KBM-7 (cell line): ENCODE measurements at regions not wholly inside any gene's neighbourhood (a gene's known extent, or its start where the extent isn't known, plus 50 kb on each side); places are given as distances from the start of the nearest gene placed in this dataset.
"Not testable (repeated sequence)": the region's sequence is repeated elsewhere in the genome, so short reads cannot be mapped to it uniquely, and the experiment has no call there.

Source experiments
- DNase-seq: peaks from one replicate; pipeline ENCODE4 v3.0.0-alpha.2; 2015
- in situ Hi-C: fragments of 300-500 bp; cut with MboI; formaldehyde crosslinking; loops from 2 replicates; pipeline ENCODE4 v1.14.3; 2020; ENCODE audit warnings: low sequenced_read_pairs, low pct_unique_long_range_greater_than_20kb, mixed read lengths

DNA sequence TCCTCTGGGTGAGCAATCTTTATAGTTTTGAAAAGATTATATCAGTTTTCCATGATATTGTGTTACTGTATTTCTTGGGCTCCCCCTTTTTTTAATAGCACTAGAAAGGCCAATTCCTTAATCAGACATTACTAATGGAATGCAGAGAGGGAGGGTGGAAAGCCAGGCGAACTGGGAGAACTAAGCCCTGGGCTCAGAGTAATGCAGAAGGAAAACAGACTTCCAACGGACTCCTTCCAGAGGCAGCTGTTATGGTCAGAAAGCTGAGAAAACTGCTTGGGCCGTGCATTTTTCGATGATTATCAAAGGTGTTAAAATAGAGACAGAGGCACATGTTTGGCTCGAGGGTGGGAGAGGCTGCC, 206.3 kb downstream of the FOXD2 start:
- in situ Hi-C loops, result no loop called here
- no peak for DNase-seq

DNA sequence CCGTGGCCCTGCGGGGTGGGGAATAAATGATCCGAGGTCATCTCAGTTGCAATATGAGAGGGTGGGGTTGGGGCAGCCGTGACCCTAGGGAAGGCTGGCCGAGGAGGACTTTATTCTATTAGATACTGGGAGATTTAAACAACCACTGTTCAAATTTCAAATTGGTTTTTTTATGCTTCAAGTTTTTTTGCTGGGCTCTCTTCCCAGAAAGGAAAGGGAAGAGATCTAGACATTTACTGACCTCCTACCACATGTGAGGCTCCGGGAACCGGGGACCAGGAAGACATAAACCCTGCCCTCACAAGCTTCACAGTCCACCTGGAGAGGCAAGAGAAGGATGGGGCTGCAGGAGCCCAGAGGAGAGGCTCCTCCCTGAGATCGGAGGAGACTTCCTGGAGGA, 207.3 kb downstream of the FOXD2 start:
- in situ Hi-C loops, result no loop called here
- no peak for DNase-seq

DNA sequence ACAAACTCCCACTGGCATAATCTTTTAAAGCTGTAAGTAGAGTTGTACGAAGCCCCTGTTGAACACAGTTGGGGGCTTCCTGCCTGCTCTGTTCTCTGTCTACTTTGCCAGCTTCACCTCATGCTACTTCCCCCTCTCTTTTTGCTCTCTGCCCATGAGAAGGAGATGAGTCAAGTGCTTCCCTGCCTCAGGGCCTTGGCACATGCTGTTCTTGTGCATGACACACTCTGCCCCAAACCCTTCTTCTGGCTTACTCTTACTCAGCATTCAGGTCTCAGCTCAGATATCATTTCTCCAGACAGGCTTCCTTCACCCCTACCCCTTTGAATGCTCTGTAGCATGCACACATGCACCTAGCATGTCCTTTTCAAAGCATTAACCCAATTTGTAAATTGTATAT, 208.8 kb downstream of the FOXD2 start:
- DNase-seq, result no peak
- in situ Hi-C loops, result no loop called here

DNA sequence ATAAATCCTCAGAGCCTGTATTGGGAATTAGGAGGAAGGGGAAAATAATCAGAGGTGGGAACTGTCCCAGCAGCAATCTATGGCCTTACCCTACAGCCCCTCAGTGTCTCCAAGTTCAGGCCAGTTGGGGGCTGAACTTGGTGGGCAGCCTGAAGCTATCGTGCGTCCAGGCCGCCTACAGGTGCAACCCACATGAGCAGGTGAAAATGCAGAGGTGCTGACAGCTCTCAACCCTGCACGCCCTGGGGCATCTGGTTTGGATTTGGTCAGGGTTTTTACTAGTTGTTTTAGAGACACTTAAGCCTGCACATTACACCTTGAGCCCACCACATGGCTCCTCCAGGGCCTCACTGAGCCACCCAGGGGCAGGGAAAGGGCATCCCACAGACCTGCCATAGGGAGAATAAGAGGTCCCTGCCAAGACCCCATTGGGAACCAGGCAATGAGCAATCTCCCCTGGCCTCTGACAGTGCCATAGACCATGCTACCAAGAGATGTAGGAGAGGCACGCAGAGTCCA, 209.5 kb downstream of the FOXD2 start:
- DNase-seq, result no peak

DNA sequence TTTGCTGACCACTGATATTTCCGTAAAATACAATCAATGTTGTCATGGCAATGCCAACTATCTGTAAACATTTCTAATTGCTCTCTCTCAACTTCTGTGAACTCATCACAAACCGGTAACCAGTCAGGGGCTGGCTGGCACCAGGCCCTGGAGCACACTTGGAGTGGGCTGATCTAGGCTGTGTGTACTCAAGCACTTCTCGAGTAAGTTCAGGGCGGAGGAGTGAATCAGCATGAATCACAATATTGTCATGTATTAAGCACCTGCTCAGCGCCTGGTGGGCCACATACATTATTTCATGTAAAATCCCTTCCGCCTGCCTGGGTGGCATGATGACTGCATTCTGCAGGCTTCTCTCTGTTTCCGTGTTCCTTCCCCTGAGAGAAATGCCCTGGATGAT, 212.4 kb downstream of the FOXD2 start:
- no peak for DNase-seq
- in situ Hi-C loops, result no loop called here

More for the DNA sequence above, 209.5 kb downstream of the FOXD2 start:
- in situ Hi-C loops, result no loop called here

DNA sequence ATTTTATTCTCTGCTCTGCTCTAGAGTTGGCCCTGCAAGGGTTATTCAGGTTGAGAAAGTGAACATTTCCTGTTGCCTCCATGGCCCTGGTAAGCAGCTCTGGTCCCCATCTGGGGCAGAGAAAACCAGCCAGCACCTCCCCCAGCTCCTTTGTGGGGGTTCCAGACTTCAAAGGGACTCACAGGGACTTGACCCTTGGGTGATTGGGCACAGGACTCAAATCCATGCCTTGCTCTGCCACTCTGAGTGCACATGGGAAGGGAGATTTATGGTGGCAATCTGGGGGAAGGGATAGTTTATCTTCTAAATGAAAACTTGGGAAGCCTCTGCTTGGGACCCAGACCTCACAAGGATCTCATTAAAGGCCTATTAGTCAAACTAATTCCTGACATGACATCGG, 212.8 kb downstream of the FOXD2 start:
- DNase-seq, result no peak
- in situ Hi-C loops, result no loop called here

DNA sequence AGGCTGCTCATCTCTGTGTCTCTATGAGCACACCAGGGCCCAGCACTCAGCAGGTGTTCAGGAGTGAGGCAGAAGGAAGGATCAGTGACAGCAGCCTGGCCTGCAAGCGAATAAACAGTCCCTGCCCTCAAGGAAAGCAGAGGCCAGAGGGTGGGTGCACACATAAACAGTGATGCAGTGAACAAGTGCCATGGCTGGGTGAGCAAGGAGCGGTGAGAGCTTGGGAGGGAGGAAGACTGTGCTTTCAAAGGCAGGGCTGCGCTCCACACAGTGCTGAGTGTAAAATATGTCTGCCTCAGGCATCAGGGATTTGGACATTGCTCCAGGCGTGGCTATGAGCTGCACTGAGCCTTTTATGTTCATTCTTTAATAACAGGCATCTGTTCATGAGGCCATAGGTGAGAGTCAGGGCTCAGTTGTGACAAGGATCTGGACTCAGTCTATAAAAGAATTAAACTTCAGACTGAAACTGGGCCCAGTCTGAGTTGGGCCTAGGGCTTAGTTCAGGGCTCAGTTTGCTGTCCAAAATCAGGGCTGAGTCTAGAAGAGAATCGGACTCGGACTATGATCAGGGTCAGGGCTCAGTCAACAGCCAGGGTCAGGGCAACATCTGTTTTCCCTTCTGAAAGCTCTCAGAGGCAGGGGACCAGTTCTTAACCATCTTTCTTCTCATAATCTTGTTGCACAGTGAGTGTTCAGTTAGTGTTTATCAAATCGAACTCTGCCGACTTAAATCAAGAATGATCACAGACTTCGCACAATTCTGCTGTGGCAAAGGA, 213.7 kb downstream of the FOXD2 start:
- in situ Hi-C loops, result no loop called here
- DNase-seq, result no peak

DNA sequence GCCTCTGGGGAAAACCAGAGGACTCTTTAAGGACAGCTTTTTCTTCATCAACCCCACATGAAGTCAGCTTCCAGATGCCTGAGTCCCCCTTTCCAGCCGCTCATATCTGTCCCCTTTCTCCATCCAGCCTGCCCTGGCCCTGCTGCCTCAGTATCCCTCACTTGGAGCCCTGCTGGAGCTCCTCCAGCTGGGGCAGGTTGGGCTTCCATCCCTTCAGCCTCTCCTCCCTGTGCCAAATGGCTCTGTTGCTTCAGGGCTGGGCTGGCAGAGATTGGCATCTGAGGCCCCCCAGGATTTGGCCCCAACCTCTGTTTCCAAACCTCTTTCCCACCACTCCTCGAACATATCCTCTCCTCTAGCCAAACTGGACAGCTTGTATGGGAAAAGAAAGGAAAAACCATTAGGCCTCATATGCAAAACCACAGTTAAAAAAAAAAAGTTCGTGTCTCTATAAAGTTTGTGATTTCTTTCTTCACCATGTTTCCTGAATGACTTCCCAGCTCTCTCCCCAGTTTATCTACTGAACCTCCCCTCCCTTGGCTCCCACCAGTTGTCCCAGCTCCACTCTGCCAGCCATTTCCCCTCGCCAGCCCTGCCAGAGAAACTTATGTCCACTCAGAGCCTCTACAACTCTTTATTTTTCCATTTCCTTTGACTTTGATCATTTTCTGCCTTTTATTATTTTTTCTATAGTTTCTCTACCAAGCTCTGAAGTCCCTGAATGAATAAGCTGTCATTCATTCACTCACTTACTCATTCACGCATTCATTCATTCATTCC, 217.9 kb downstream of the FOXD2 start:
- no peak for DNase-seq
- in situ Hi-C loops, result no loop called here

DNA sequence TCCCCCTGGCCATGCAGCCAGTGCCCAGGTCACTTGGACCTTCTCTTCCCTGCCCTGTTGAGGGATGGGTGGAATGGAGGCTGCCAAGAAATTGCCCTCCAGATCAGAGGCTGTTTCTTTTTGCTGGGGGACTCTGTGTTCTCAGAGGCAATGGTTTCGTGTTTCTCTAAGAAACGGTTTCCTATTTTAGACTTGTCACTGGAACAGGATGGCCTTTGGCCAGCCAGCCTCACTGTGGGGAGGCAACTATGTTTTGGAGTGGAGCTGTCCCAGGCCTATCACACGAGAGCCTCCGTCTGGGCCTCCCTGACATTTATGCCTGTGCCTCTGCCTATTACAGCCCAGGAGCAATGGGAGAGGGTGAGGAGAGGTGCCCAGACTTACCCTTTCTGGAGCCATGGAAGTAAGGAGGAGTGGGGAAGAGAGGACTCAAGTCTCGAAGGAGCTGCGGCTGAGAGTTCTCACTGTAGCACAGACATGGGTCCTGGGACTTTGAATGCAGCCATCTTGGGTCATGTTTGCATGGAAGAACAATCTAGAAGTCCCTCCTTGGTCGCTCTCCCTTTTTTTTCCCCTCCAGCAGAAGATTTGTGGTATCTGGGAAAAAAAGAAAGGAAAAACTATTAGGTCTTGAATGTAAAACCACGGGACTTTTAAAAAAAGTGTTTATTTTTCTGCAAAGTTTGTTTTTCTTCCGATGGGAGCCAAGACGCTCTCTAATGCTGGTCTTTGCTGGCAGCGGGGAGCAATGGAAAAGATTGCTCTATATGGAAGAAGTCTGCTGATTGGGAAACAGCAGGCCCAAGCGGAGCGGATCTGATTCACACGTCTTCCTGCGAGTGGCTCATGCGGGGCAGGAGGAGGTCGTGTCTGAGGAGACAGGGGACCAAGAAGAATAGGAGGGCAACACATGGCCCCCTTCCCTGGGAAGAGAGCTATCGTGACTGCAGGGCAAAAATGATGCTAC, 219.2 kb downstream of the FOXD2 start:
- in situ Hi-C loops, result no loop called here
- DNase-seq, result no peak

DNA sequence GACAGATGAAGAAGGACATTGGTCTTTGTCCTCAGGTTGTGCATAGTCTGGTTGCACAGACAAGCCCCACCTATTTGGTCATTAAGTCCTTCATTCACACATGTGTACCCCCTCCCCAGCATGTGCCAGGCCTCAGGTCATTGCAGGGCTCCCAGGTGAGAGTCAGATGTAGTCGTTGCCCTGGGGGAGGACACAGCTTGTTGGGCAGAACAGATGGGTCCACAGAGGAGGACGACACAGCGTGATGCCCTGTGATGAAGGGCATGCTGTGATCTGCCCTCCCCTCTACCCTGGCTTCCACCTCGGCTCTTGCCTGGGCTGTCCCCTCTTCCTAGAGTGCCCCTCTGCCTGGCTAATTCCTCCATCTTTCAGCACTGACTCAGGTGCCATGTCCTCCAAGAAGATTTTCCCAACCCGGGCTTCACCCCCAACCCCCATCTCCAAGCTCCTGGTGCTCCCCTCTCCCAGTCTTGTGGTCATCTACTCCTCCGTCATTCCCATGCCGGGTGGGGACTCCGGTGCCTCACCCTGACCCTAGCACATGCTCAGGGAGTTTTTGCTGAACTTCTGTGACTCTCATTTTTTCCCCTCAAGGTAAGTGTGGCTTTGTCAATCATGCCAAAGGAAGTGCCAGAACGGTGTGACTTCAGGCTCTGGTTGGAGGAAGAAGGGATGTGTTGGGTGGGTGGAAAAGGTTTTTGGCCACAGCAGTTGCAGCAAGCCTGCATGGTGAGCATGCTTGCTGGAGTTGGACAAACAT, 220.5 kb downstream of the FOXD2 start:
- in situ Hi-C loops, result no loop called here
- no peak for DNase-seq

DNA sequence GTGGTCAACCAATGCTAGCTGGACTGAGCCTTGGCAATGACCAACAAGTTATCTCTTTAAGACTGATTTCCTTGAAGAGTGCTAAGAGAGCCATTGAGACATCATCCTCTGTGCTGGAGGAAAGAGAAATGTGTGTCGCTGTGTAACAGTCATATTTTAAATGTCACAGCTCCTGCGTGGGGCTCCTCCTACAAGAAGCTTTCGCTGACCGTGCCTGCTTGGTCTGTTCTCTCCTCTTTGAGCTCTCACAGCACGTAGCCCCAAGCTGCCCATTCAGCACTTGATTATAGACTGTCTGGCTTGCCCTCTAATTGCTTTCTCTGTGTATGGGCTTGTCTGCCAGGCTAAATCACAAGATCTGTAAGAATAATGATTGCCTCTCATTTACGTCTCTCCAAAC, 221.3 kb downstream of the FOXD2 start:
- in situ Hi-C loops, result no loop called here
- DNase-seq, result no peak

DNA sequence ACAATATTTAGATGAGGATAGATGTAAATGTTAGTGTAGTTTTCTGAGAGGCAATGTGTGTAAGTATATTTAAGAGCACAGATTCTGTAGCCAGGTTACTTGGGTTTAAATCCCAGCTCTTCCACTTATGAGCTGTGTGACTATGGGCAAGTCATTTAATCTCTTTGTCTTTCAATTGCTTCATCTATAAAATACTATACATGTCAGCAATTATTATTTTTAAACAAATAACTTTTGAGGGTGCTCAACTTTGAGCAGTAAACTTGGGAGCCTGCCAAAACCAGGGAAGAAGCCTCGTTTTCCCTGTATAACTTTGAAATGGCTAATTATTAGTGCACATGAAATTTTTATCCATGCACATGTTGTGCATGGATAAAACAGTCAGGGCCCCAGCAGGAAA, 222.8 kb downstream of the FOXD2 start:
- no peak for DNase-seq
- in situ Hi-C loops, result no loop called here

DNA sequence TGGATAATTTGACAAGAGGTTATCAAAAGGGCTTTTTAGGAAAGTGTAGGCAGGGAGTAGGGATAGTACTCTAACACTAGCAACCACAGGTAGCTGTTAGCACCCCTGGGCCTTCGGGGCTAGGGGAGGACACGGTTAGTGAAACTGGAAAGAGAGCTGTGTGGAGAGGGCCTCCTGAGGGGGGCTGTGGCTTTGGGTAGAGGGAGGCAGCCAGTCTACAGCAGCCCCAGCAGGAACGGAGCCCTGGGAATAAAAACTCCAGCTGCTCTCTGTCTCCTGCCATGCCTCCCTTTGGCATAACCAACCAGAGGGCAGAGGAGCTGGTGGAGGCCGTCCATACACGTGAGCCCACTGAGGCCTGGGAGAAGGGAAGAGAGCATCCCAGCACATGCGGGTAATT, 223.2 kb downstream of the FOXD2 start:
- no peak for DNase-seq
- in situ Hi-C loops, result no loop called here

DNA sequence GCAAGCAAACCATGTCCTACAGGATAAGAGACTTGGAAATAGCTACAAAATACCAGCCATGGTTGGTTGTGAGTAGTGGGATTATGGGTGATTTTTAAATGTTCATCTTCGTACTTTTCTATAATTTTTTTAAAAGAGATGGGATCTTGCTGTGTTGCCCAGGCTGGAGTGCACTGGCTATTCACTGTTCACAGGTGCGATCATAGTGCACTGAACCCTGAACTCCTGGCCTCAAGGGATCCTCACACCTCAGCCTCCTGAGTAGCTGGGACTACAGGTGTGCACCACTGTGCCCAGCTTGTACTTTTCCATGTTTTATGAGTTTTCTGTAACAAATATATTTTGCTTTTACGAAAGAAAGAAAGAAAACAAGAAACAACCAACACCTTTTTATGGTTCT, 224.2 kb downstream of the FOXD2 start:
- no peak for DNase-seq
- in situ Hi-C loops, result no loop called here

DNA sequence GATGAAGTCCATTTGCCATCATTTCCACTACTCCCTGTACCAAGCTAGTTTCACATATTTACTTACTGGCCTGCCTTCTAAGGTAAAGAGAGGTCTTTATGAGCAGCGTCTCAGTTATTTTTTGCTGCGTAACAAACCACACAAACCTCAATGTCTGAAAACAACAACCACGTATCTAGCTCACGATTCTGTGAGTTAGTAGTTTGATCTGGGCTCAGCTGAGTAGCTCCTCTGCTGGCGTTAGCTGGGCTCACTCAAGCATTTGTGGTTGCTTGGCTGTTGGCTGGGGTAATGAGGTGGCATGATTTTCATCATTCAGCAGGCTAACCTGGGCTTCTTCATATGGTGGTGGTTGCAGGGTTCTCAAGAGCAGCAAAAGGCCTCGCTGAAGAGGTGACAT, 225.4 kb downstream of the FOXD2 start:
- in situ Hi-C loops, result no loop called here
- no peak for DNase-seq

DNA sequence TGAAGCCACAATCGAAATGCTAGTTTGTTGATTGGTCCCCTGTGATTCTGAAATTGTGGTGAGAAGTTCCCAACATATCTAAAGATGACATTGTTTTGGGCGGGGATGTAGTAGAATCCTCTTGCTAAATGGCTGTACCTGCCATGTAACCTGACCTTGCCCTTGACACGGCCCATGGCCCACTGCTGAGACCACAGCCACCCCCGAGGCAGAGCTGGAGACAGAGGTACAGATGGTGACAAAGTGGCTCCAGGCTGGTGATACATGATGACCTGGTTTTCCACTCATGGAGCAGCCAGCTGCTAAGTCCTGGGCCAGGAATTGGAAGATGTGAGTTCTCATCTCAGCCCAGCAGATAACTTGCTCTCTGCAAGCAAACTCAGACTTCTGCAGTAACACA, 226.5 kb downstream of the FOXD2 start:
- in situ Hi-C loops, result no loop called here
- DNase-seq, result no peak

DNA sequence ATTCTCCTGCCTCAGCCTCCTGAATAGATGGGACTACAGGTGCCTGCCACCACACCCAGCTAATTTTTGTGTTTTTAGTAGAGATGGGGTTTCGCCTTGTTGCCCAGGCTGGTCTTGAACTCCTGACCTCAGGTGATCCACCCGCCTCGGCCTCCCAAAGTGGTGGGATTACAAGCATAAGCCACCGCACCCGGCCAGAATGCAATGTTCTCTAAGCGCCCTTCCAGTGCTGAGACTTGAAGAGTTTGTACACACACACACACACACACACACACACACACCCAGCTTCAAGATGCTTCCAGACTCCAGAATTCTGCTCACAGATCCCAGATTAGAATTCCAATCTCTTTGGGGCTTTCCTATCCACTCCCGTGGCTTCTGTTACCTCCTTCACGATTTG, 227.1 kb downstream of the FOXD2 start:
- in situ Hi-C loops, DNase-seq: not testable (repeated sequence)

DNA sequence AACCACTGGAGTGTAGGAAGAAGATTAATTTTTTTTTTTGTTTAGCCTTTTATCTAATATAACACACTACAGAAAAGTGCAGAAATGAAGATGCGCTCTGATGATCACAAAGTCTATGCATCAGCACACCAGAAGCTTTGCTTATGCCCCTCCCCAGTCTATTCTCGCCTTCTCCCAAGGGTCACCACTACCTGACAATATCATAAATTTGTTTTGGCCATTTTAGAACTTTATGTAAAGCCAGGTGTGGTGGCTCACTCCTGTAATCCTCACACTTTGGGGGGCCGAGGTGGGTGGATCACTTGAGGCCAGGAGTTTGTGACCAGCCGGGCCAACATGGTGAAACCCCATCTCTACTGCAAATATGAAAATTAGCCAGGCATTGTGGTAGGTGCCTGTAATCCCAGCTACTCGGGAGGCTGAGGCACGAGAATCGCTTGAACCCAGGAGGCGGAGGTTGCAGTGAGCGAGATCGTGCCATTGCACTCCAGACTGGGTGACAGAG, 231.3 kb downstream of the FOXD2 start:
- in situ Hi-C loops, result no loop called here
- DNase-seq, result no peak

DNA sequence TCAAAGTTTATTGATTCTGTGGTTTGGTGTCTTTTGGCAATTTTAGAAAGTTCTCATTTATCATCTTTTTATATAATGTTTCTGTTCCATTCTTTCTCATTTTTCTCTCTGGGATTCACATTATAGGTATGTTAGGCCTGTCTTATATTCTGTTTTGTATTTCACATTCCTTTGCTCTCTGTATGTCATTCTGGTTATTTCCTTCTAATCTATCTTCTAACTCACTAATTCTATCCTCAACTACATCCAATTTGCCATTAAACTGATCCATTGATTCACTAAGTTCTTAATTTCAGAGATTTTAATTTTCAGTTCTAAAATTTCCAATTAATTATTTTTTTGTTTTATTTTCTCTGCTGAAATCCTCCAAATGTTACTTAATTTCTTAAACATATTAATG, 234.8 kb downstream of the FOXD2 start:
- in situ Hi-C loops, result no loop called here

More for the DNA sequence above, 234.8 kb downstream of the FOXD2 start:
- no peak for DNase-seq
